Mesodermal cell (in vitro differentiated cells): ENCODE measurements at regions not wholly inside any gene's neighbourhood (a gene's known extent, or its start where the extent isn't known, plus 50 kb on each side); places are given as distances from the start of the nearest gene placed in this dataset.

ENCODE experiments used
- H3K27ac ChIP-seq: 2 replicates; pipeline ENCODE4 v1.7.0; 2013; ENCODE audit warnings: mild to moderate bottlenecking, low read depth, low read length, moderate library complexity; ENCODE audit not compliant: severe bottlenecking
- H3K36me3 ChIP-seq: 2 replicates; pipeline ENCODE4 v1.7.1; 2013; ENCODE audit warnings: mild to moderate bottlenecking, low read length, moderate library complexity; ENCODE audit not compliant: control insufficient read depth, insufficient read depth
- H3K4me1 ChIP-seq: one replicate; pipeline ENCODE4 v1.7.1; 2013; ENCODE audit warnings: mild to moderate bottlenecking, low read length; ENCODE audit not compliant: insufficient read depth, control insufficient read depth, poor library complexity, severe bottlenecking
- H3K4me3 ChIP-seq: 2 replicates; pipeline ENCODE4 v1.7.0; 2013; ENCODE audit warnings: low read length, control low read depth, mild to moderate bottlenecking; ENCODE audit not compliant: insufficient read depth, poor library complexity, severe bottlenecking; ENCODE audit errors: extremely low read depth
- H3K9me3 ChIP-seq: 2 replicates; pipeline ENCODE4 v1.7.1; 2013; ENCODE audit warnings: mild to moderate bottlenecking, low read length, moderate library complexity; ENCODE audit not compliant: control insufficient read depth
- WGBS, 2 experiments: methylation state at CpG; one replicate each; pipeline ENCODE4 v1.1.5; 2013; ENCODE audit warnings: missing lambda C conversion rate in 2 of 2; ENCODE audit not compliant: insufficient coverage in 2 of 2; 5-methylcytosine and 5-hydroxymethylcytosine counted together

DNA sequence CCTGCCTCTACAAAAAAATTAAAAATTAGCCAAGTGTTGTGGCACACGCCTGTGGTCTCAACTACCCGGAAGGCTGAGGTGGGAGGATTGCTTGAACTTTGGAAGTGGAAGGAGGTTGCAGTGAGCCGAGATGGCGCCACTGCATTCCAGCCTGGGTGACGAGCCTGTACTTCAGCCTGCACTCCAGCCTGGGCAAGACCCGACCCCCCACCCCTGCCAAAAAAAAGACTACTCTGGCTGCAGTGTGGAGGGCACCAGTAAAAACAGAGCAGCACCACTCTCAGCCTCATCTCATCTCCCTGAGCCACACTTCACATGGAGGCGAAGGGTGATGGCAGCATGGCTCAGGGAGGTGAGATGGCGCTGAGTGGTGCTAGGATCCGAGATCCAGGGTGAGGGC, 50.3 kb upstream of the THY1 start:
- Histone ChIP-seq H3K4me1 (peaks cover 5% of the 10 kb centered on the region), H3K4me3 (no peak overlapping the region), H3K27ac (no peak overlapping the region), H3K9me3 (no peaks in the 10 kb centered on the region), H3K36me3 (no peaks in the 10 kb centered on the region)
- WGBS, 2 experiments, result 93 to 98% methylated on average over 6 to 8 of the region's 9 CpGs

GRCh38 chr11:119472856-119473222, 49.9 kb upstream of the THY1 start:
- H3K4me1 ChIP-seq, result peaks cover 5% of the 10 kb centered on the region
- H3K36me3 ChIP-seq, result no peaks in the 10 kb centered on the region
- H3K4me3 ChIP-seq, result no peak overlapping the region
- WGBS, 2 experiments, result 93 to 94% methylated on average over 14 of the region's 14 CpGs
- no peaks in the 10 kb centered on the region for H3K9me3 ChIP-seq
- H3K27ac ChIP-seq, result no peak overlapping the region
